ENCODE measurements at regions not wholly inside any gene's neighbourhood (a gene's known extent, or its start where the extent isn't known, plus 50 kb on each side); places are given as distances from the start of the nearest gene placed in this dataset.

DNA sequence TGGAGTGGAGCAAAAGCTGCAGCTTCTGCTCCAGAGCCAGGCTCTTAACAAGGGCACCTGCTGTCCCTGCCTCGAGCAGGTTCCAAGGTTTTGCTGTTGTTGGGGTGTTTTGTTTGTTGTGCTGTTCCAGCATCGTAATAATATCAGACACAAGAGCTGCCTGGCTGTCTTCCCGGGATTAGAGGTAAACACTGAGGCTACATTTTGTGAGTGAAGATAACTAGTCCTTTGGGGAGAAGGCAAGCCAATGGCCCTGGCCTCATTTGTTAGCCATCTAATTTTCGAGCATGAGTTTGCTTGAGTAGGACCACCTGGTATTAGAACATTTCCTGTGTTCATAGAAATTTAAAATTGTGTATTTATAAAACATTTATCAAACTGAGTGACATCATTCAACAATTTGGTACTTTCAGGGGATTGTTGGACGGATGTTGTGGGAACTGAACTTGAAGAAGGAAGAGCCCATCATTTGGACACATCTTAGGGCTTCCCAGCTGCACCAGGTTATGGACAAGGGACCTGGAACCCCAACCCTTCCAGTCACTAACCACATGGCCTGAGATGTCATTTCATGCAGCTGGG, 555.0 kb downstream of the TNS3 start:
- TF ChIP-seq, protein P1, sequence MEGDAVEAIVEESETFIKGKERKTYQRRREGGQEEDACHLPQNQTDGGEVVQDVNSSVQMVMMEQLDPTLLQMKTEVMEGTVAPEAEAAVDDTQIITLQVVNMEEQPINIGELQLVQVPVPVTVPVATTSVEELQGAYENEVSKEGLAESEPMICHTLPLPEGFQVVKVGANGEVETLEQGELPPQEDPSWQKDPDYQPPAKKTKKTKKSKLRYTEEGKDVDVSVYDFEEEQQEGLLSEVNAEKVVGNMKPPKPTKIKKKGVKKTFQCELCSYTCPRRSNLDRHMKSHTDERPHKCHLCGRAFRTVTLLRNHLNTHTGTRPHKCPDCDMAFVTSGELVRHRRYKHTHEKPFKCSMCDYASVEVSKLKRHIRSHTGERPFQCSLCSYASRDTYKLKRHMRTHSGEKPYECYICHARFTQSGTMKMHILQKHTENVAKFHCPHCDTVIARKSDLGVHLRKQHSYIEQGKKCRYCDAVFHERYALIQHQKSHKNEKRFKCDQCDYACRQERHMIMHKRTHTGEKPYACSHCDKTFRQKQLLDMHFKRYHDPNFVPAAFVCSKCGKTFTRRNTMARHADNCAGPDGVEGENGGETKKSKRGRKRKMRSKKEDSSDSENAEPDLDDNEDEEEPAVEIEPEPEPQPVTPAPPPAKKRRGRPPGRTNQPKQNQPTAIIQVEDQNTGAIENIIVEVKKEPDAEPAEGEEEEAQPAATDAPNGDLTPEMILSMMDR (IDR thresholded peaks at IDR 0.05): no peak
- no peak for TF ChIP-seq POLR2A (IDR thresholded peaks at IDR 0.05)
